ENCODE measurements at regions not wholly inside any gene's neighbourhood (a gene's known extent, or its start where the extent isn't known, plus 50 kb on each side); places are given as distances from the start of the nearest gene placed in this dataset.

DNA sequence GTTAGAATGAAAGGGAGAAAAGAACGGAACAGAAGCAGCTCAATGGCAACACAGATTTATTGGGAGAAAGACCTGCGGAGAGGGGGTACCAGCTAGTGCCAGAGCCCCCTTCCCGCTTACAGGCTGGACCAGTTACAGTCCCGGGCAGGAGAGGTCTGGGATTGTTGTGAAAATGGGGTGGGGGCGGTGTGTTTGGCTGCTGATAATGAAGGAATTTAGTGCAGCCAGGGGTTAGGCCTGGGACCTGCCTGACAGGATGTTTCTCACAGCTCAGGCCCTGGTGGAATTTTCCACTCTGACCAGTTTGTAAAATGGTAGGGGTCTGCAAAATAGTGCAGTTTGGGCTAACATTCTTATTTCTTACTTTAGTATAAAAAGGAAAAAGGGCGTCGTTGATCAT is 75.4 kb upstream of the SPIN4 start:
- H4K20me1 ChIP-seq (replicated peaks in 1 of 2; ENCODE audit: control insufficient read depth in 1 of 2, insufficient read depth in 2 of 2, low read length in 2 of 2) = no peaks in the 10 kb centered on the region
- ChIA-PET POLR2A (ENCODE audit: partially characterized antibody) (interaction anchor here (1.0 kb wide), 1 partner anchor 41 kb away, joined by 3 read pairs; no protein-coding TSS in a partner anchor), CTCF (ENCODE audit: partially characterized antibody) (interaction anchor here (0.5 to 1.0 kb wide), 2 partner anchors 33 to 79 kb away, joined by 3 to 4 read pairs; no protein-coding TSS in a partner anchor)
- no peak overlapping the region for H2AK5ac ChIP-seq (ENCODE audit: low read depth, low read length)
- FAIRE-seq (no peak), DNase-seq (ENCODE audit: low read depth in 1 of 2, low spot score in 2 of 2) (no peak)
- no peak overlapping the region for H3K14ac ChIP-seq (ENCODE audit: insufficient read length)
- H4K5ac ChIP-seq (ENCODE audit: insufficient read length, low read depth, low read length) = no peak overlapping the region
- no peak overlapping the region for H4K91ac ChIP-seq (replicated peaks; ENCODE audit: insufficient read length, low read length)
- H3K9me3 ChIP-seq (ENCODE audit: insufficient read depth in 2 of 2, low read depth in 1 of 2, low read length in 1 of 2) = no peaks in the 10 kb centered on the region
- WGBS, 2 experiments (ENCODE audit: extremely low coverage in 1 of 2, insufficient coverage in 1 of 2, insufficient read length in 1 of 2, insufficient replicate concordance in 2 of 2, low coverage in 1 of 2, low lambda C conversion rate in 2 of 2, missing lambda C conversion rate in 1 of 2) = 77% methylated on average over 7 of the region's 7 CpGs; no CpG with 5 or more reads in 1 of the 2 experiments
- no peak overlapping the region for H3K4ac ChIP-seq (replicated peaks; ENCODE audit: insufficient read length, low read depth, low read length)
- H3K27ac ChIP-seq (ENCODE audit: low read depth, low read length) = no peak overlapping the region
- no peaks in the 10 kb centered on the region for H3K79me2 ChIP-seq (ENCODE audit: control insufficient read depth in 1 of 2, insufficient read depth in 2 of 2, low read length in 2 of 2)
- H2BK15ac ChIP-seq (ENCODE audit: low read length) = no peak overlapping the region
- H2BK5ac ChIP-seq (ENCODE audit: low read depth, low read length) = no peak overlapping the region
- no peak overlapping the region for H4K8ac ChIP-seq (ENCODE audit: extremely low read depth, insufficient read depth, low read length)
- H3K23me2 ChIP-seq (ENCODE audit: low read depth, low read length) = no peaks in the 10 kb centered on the region
- no peaks in the 10 kb centered on the region for H3K27me3 ChIP-seq (replicated peaks in 1 of 4; ENCODE audit: control insufficient read depth in 3 of 4, extremely low read depth in 1 of 4, insufficient read depth in 3 of 4, low read length in 3 of 4)
- H3K56ac ChIP-seq (replicated peaks; ENCODE audit: insufficient read length, low read depth, low read length) = no peak overlapping the region
- no peaks in the 10 kb centered on the region; a peak in 1 of 7 replicates for H3K4me1 ChIP-seq (replicated peaks in 1 of 4; ENCODE audit: control insufficient read depth in 3 of 4, insufficient read depth in 4 of 4, low read length in 3 of 4)
- no peak overlapping the region for H2BK120ac ChIP-seq (replicated peaks; ENCODE audit: low read depth, low read length)
- no peak overlapping the region for H2AFZ ChIP-seq (ENCODE audit: low read length)
- H3K4me3 ChIP-seq (ENCODE audit: extremely low read depth in 1 of 4, insufficient read depth in 2 of 4, low read depth in 3 of 4, low read length in 4 of 4) = no peak overlapping the region
- no peak overlapping the region for H3K9ac ChIP-seq (replicated peaks in 1 of 4; ENCODE audit: extremely low read depth in 1 of 4, low read depth in 3 of 4, low read length in 3 of 4)
- no peak overlapping the region for H3K18ac ChIP-seq (ENCODE audit: extremely low read depth, low read length)
- H2BK12ac ChIP-seq (ENCODE audit: low read depth, low read length) = no peak overlapping the region
- TF ChIP-seq, protein P1, sequence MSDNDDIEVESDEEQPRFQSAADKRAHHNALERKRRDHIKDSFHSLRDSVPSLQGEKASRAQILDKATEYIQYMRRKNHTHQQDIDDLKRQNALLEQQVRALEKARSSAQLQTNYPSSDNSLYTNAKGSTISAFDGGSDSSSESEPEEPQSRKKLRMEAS (IDR thresholded peaks at IDR 0.05) = no peak
- no peak for TF ChIP-seq SAP30 (IDR thresholded peaks at IDR 0.05; ENCODE audit: insufficient read depth, insufficient replicate concordance, low read length)
- no peak for TF ChIP-seq TCF12 (IDR thresholded peaks at IDR 0.05; ENCODE audit: low read depth, low read length)
- H3K23ac ChIP-seq (ENCODE audit: insufficient read length) = no peak overlapping the region
- H2BK20ac ChIP-seq (ENCODE audit: low read length) = no peak overlapping the region
- H3K4me2 ChIP-seq (ENCODE audit: insufficient read depth in 1 of 2, low read depth in 2 of 2, low read length in 2 of 2) = no peak overlapping the region
- H3K79me1 ChIP-seq (ENCODE audit: low read depth, low read length) = no peaks in the 10 kb centered on the region
- no peaks in the 10 kb centered on the region; a peak in 1 of 8 replicates for H3K36me3 ChIP-seq (ENCODE audit: control insufficient read depth in 2 of 4, insufficient read depth in 4 of 4, low read length in 3 of 4)
